ENCODE measurements at regions not wholly inside any gene's neighbourhood (a gene's known extent, or its start where the extent isn't known, plus 50 kb on each side); places are given as distances from the start of the nearest gene placed in this dataset.

GRCh38 chr7:15794801-15795200 is 108.3 kb upstream of the MEOX2 start:
- no peak for DNase-seq

GRCh38 chr7:15784694-15785030 is 98.2 kb upstream of the MEOX2 start:
- DNase-seq: no peak

- DNase-seq: no peak
Observed at GRCh38 chr7:15783987-15784693, 97.7 kb upstream of the MEOX2 start.

- no peak for DNase-seq
Observed at GRCh38 chr7:15782656-15783055, 96.2 kb upstream of the MEOX2 start.

- no peak for DNase-seq
Observed at GRCh38 chr7:15781944-15782343, 95.5 kb upstream of the MEOX2 start.

- DNase-seq: no peak
Observed at GRCh38 chr7:15780271-15780670, 93.8 kb upstream of the MEOX2 start.

GRCh38 chr7:15778191-15778590 is 91.7 kb upstream of the MEOX2 start:
- no peak for DNase-seq

- DNase-seq: no peak
Observed at GRCh38 chr7:15765753-15766152, 79.3 kb upstream of the MEOX2 start.

GRCh38 chr7:15764851-15765382 is 78.4 kb upstream of the MEOX2 start:
- DNase-seq: no peak

GRCh38 chr7:15764010-15764409 is 77.5 kb upstream of the MEOX2 start:
- no peak for DNase-seq

GRCh38 chr7:15757041-15758000 is 70.8 kb upstream of the MEOX2 start:
- no peak for DNase-seq

- DNase-seq: no peak
Observed at GRCh38 chr7:15755061-15755460, 68.6 kb upstream of the MEOX2 start.

- DNase-seq: no peak
Observed at GRCh38 chr7:15753887-15754579, 67.5 kb upstream of the MEOX2 start.

- no peak for DNase-seq
Observed at GRCh38 chr7:15752377-15752776, 65.9 kb upstream of the MEOX2 start.

- DNase-seq: no peak
Observed at GRCh38 chr7:15751191-15751701, 64.8 kb upstream of the MEOX2 start.

GRCh38 chr7:15750727-15751126 is 64.2 kb upstream of the MEOX2 start:
- no peak for DNase-seq

- no peak for DNase-seq
Observed at GRCh38 chr7:15749631-15750030, 63.1 kb upstream of the MEOX2 start.

GRCh38 chr7:15747712-15748111 is 61.2 kb upstream of the MEOX2 start:
- DNase-seq: no peak

- DNase-seq: no peak
Observed at GRCh38 chr7:15747301-15747700, 60.8 kb upstream of the MEOX2 start.

- DNase-seq: no peak
Observed at GRCh38 chr7:15743926-15744480, 57.5 kb upstream of the MEOX2 start.

GRCh38 chr7:15737601-15738000 is 51.1 kb upstream of the MEOX2 start:
- no peak for DNase-seq
